ENCODE measurements at regions not wholly inside any gene's neighbourhood (a gene's known extent, or its start where the extent isn't known, plus 50 kb on each side); places are given as distances from the start of the nearest gene placed in this dataset.
"Not testable (repeated sequence)": the region's sequence is repeated elsewhere in the genome, so short reads cannot be mapped to it uniquely, and the experiment has no call there.

GRCh38 chr2:150695451-150696135, 208.1 kb upstream of the RND3 start:
- DNase-seq, result no peak

GRCh38 chr2:150693556-150693955, 206.1 kb upstream of the RND3 start:
- DNase-seq, result no peak

GRCh38 chr2:150690870-150691269, 203.4 kb upstream of the RND3 start:
- DNase-seq, result no peak

- no peak for DNase-seq
Observed at GRCh38 chr2:150690261-150690660, 202.8 kb upstream of the RND3 start.

- DNase-seq, result no peak
Observed at GRCh38 chr2:150689590-150689989, 202.1 kb upstream of the RND3 start.

- DNase-seq, result no peak
Observed at GRCh38 chr2:150688016-150688415, 200.5 kb upstream of the RND3 start.

GRCh38 chr2:150686391-150686790, 198.9 kb upstream of the RND3 start:
- DNase-seq, result no peak

GRCh38 chr2:150681120-150681804, 193.8 kb upstream of the RND3 start:
- DNase-seq, result no peak

- DNase-seq, result no peak
Observed at GRCh38 chr2:150679456-150680120, 192.1 kb upstream of the RND3 start.

- no peak for DNase-seq
Observed at GRCh38 chr2:150677551-150677950, 190.1 kb upstream of the RND3 start.

GRCh38 chr2:150676747-150677383, 189.4 kb upstream of the RND3 start:
- no peak for DNase-seq

- no peak for DNase-seq
Observed at GRCh38 chr2:150675807-150676206, 188.3 kb upstream of the RND3 start.

GRCh38 chr2:150674283-150674682, 186.8 kb upstream of the RND3 start:
- DNase-seq, result no peak

GRCh38 chr2:150672311-150672710, 184.8 kb upstream of the RND3 start:
- no peak for DNase-seq

- DNase-seq, result no peak
Observed at GRCh38 chr2:150669492-150669891, 182.0 kb upstream of the RND3 start.

- DNase-seq, result not testable (repeated sequence)
Observed at GRCh38 chr2:150667039-150667438, 179.6 kb upstream of the RND3 start.

- DNase-seq, result no peak
Observed at GRCh38 chr2:150663143-150663542, 175.7 kb upstream of the RND3 start.

GRCh38 chr2:150656002-150656401, 168.5 kb upstream of the RND3 start:
- DNase-seq, result no peak

GRCh38 chr2:150653351-150653750, 165.9 kb upstream of the RND3 start:
- DNase-seq, result no peak

GRCh38 chr2:150647943-150648342, 160.5 kb upstream of the RND3 start:
- no peak for DNase-seq

- DNase-seq, result no peak
Observed at GRCh38 chr2:150646746-150647145, 159.3 kb upstream of the RND3 start.

- no peak for DNase-seq
Observed at GRCh38 chr2:150644298-150645067, 157.0 kb upstream of the RND3 start.
